WTC11 (cell line): ENCODE measurements at regions not wholly inside any gene's neighbourhood (a gene's known extent, or its start where the extent isn't known, plus 50 kb on each side); places are given as distances from the start of the nearest gene placed in this dataset.

Experiments used
- ATAC-seq: fragments of 200-7000 bp; cut with Tn5 transposase; 2 replicates; pipeline ENCODE4 v1.10.0; 2021; ENCODE audit warnings: mild to moderate bottlenecking, moderate library complexity
- CTCF ChIA-PET: fragments of 300-600 bp; sonication (Branson Sonifier 250); formaldehyde crosslinking; loops from one replicate; lab custom pipeline; 2021; ENCODE audit warnings: antibody characterized with exemption; lab: Charles Lee
- POLR2A ChIA-PET: fragments of 350-600 bp; sonication (Branson Sonifier 250); formaldehyde crosslinking; loops from one replicate; lab custom pipeline; 2021; ENCODE audit warnings: antibody characterized with exemption; lab: Charles Lee
- DNase-seq: peaks from one replicate; pipeline ENCODE4 v3.0.0; 2021; ENCODE audit warnings: low spot score
- H3K27ac Mint-ChIP-seq: 2 replicates; pipeline ENCODE4 v1.8.0; 2021; ENCODE audit warnings: mixed read lengths
- H3K27me3 Mint-ChIP-seq: 2 replicates; pipeline ENCODE4 v1.8.0; 2021; ENCODE audit warnings: low read depth, mild to moderate bottlenecking, moderate library complexity, mixed read lengths
- H3K36me3 Mint-ChIP-seq: 2 replicates; pipeline ENCODE4 v1.8.0; 2021; ENCODE audit warnings: mixed read lengths
- H3K4me1 Mint-ChIP-seq: 2 replicates; pipeline ENCODE4 v1.8.0; 2022; ENCODE audit warnings: mixed read lengths
- H3K4me3 Mint-ChIP-seq: 2 replicates; pipeline ENCODE4 v1.8.0; 2021; ENCODE audit warnings: mild to moderate bottlenecking, moderate library complexity, mixed read lengths
- H3K9me3 Mint-ChIP-seq: 2 replicates; pipeline ENCODE4 v1.8.0; 2021; ENCODE audit warnings: mixed read lengths
- ATF1 ChIP-seq: sonication (generic); formaldehyde crosslinking; IDR thresholded peaks from 2 replicates; pipeline ENCODE4 v1.8.1; 2023; ENCODE audit warnings: mild to moderate bottlenecking, moderate library complexity, missing genetic modification reagents
- CBFB ChIP-seq: sonication (generic); formaldehyde crosslinking; IDR thresholded peaks from 2 replicates; pipeline ENCODE4 v1.8.1; 2022; ENCODE audit warnings: mild to moderate bottlenecking, low read depth, missing genetic modification reagents
- CREB1 ChIP-seq: sonication (generic); formaldehyde crosslinking; IDR thresholded peaks from 2 replicates; pipeline ENCODE4 v1.8.0; 2023; ENCODE audit warnings: mild to moderate bottlenecking, missing genetic modification reagents
- GABPB1 ChIP-seq: sonication (generic); formaldehyde crosslinking; IDR thresholded peaks from 2 replicates; pipeline ENCODE4 v1.8.1; 2023; ENCODE audit warnings: mild to moderate bottlenecking, missing genetic modification reagents
- GTF2I ChIP-seq: fragments of 250-450 bp; sonication (Bioruptor Pico); conservative IDR thresholded peaks from 2 replicates; pipeline ENCODE4 v1.4.0; 2021; ENCODE audit warnings: mild to moderate bottlenecking
- JAZF1 ChIP-seq: fragments of 250-450 bp; sonication (Bioruptor Pico); IDR thresholded peaks from 2 replicates; pipeline ENCODE4 v1.9.0; 2021; ENCODE audit warnings: moderate library complexity, mild to moderate bottlenecking, inconsistent platforms
- MXD4 ChIP-seq: fragments of 250-450 bp; sonication (Bioruptor Pico); IDR thresholded peaks from 2 replicates; pipeline ENCODE4 v1.8.0; 2021; ENCODE audit warnings: mild to moderate bottlenecking, moderate library complexity, borderline replicate concordance
- RORB ChIP-seq: fragments of 250-450 bp; sonication (Bioruptor Pico); IDR thresholded peaks from 2 replicates; pipeline ENCODE4 v1.9.0; 2021; ENCODE audit warnings: mild to moderate bottlenecking
- SMAD3 ChIP-seq: sonication (generic); formaldehyde crosslinking; IDR thresholded peaks from 2 replicates; pipeline ENCODE4 v1.8.0; 2022; ENCODE audit warnings: missing genetic modification reagents, mild to moderate bottlenecking, borderline replicate concordance
- TEAD1 ChIP-seq: sonication (generic); formaldehyde crosslinking; IDR thresholded peaks from 2 replicates; pipeline ENCODE4 v1.8.0; 2022; ENCODE audit warnings: mild to moderate bottlenecking, missing genetic modification reagents
- ZBTB21 ChIP-seq: sonication (generic); formaldehyde crosslinking; IDR thresholded peaks from 2 replicates; pipeline ENCODE4 v1.8.1; 2023; ENCODE audit warnings: mild to moderate bottlenecking, missing genetic modification reagents, borderline replicate concordance
- ZNF138 ChIP-seq: sonication (generic); formaldehyde crosslinking; conservative IDR thresholded peaks from 2 replicates; pipeline ENCODE4 v1.8.1; 2022; ENCODE audit warnings: mild to moderate bottlenecking, moderate library complexity, missing genetic modification reagents
- ZNF423 ChIP-seq: fragments of 250-450 bp; sonication (Bioruptor Pico); IDR thresholded peaks from 2 replicates; pipeline ENCODE4 v2.1.2; 2022; ENCODE audit warnings: mild to moderate bottlenecking, moderate library complexity
- ZNF671 ChIP-seq: fragments of 250-450 bp; sonication (Bioruptor Pico); IDR thresholded peaks from 2 replicates; pipeline ENCODE4 v1.8.0; 2021; ENCODE audit warnings: mild to moderate bottlenecking
- TF ChIP-seq, protein P1 (sequence below): sonication (generic); formaldehyde crosslinking; IDR thresholded peaks from 2 replicates; pipeline ENCODE4 v1.8.1; 2023; ENCODE audit warnings: mild to moderate bottlenecking, missing genetic modification reagents
- TF ChIP-seq, protein P2 (sequence below): fragments of 250-450 bp; sonication (Bioruptor Pico); IDR thresholded peaks from 2 replicates; pipeline ENCODE4 v2.1.2; 2022; ENCODE audit warnings: mild to moderate bottlenecking, moderate library complexity
- TF ChIP-seq, protein P3 (sequence below): fragments of 250-450 bp; sonication (Bioruptor Pico); conservative IDR thresholded peaks from 2 replicates; pipeline ENCODE4 v1.9.0; 2021; ENCODE audit warnings: mild to moderate bottlenecking
- TF ChIP-seq, protein P4 (sequence below): sonication (generic); formaldehyde crosslinking; IDR thresholded peaks from 2 replicates; pipeline ENCODE4 v1.8.0; 2022; ENCODE audit warnings: mild to moderate bottlenecking, missing genetic modification reagents
- TF ChIP-seq, protein P5 (sequence below): fragments of 200-600 bp; IDR thresholded peaks from 2 replicates; pipeline ENCODE4 v1.8.0; 2022; ENCODE audit warnings: antibody characterized with exemption
- TF ChIP-seq, protein P6 (sequence below): sonication (generic); formaldehyde crosslinking; IDR thresholded peaks from 2 replicates; pipeline ENCODE4 v1.8.0; 2022; ENCODE audit warnings: mild to moderate bottlenecking, missing genetic modification reagents
- TF ChIP-seq, protein P7 (sequence below): fragments of 250-450 bp; sonication (Bioruptor Pico); IDR thresholded peaks from 2 replicates; pipeline ENCODE4 v1.8.0; 2021; ENCODE audit warnings: mild to moderate bottlenecking
- TF ChIP-seq, protein P8 (sequence below): sonication (generic); formaldehyde crosslinking; IDR thresholded peaks from 2 replicates; pipeline ENCODE4 v1.8.0; 2022; ENCODE audit warnings: missing genetic modification reagents

DNA sequence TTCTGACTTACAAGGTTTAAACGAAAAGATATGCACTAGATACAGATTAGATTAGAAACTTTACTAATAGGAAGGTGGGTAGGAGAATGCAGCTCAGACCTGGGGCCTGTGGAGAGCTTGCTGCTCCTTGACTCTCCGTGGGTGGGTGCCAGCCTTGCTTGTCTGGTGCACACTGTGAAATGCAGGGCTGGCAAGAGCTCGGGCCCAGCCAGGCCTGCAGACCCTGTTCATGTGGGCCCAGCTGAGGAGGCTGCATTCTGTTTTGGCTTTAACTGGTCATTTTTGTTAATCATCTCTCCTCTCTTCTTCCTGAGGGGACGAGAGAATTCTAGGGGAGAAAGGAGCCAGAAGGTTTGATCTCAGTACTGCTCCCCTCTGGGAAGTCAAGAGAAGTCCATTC is 325.4 kb downstream of the QKI start:
- H3K27me3 Mint-ChIP-seq: no peaks in the 10 kb centered on the region; the same call in 1 of the 2 replicates
- POLR2A ChIA-PET: no interaction called here
- CTCF ChIA-PET: no interaction called here
- ATAC-seq (no peak), DNase-seq (no peak)
- H3K27ac Mint-ChIP-seq: no peak overlapping the region
- TF ChIP-seq GABPB1 (CRISPR knock-in tag): no peak
- no peak for TF ChIP-seq CREB1
- TF ChIP-seq GTF2I (CRISPR knock-in tag): no peak
- TF ChIP-seq, protein P1, sequence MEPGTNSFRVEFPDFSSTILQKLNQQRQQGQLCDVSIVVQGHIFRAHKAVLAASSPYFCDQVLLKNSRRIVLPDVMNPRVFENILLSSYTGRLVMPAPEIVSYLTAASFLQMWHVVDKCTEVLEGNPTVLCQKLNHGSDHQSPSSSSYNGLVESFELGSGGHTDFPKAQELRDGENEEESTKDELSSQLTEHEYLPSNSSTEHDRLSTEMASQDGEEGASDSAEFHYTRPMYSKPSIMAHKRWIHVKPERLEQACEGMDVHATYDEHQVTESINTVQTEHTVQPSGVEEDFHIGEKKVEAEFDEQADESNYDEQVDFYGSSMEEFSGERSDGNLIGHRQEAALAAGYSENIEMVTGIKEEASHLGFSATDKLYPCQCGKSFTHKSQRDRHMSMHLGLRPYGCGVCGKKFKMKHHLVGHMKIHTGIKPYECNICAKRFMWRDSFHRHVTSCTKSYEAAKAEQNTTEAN: no peak
- TF ChIP-seq, protein P2, sequence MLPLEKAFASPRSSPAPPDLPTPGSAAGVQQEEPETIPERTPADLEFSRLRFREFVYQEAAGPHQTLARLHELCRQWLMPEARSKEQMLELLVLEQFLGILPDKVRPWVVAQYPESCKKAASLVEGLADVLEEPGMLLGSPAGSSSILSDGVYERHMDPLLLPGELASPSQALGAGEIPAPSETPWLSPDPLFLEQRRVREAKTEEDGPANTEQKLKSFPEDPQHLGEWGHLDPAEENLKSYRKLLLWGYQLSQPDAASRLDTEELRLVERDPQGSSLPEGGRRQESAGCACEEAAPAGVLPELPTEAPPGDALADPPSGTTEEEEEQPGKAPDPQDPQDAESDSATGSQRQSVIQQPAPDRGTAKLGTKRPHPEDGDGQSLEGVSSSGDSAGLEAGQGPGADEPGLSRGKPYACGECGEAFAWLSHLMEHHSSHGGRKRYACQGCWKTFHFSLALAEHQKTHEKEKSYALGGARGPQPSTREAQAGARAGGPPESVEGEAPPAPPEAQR (CRISPR knock-in tag): no peak
- TF ChIP-seq CBFB (CRISPR knock-in tag): no peak
- TF ChIP-seq ATF1 (CRISPR knock-in tag): no peak
- TF ChIP-seq, protein P3, sequence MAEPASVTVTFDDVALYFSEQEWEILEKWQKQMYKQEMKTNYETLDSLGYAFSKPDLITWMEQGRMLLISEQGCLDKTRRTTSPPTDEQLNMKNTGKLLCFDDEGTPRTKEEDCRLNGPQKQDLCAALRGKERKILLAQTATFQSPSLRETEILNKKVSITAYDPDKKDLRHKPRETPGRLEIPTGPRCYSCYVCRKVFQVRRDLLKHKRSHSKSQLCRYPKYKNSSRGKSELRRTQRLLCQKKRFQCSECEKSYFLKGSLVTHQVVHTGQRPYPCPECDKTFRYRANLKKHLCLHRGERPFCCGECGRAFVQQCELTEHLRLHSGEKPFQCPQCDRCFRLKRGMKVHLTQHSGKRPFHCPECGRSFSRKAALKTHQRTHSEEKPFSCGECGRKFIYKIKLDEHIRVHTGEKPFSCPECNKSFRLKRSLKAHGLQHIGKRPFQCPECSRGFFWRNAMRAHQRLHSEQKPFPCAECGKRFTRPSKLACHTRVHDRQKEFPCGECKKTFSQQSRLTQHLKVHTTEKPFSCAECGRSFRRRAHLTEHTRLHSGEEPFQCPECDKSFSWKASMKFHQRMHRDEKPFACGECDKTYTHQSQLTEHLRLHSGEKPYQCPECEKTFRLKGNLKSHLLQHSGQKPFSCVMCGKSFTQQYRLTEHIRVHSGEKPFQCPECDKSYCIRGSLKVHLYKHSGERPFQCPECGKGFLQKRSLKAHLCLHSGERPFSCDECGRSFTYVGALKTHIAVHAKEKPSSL: no peak
- TF ChIP-seq, protein P4, sequence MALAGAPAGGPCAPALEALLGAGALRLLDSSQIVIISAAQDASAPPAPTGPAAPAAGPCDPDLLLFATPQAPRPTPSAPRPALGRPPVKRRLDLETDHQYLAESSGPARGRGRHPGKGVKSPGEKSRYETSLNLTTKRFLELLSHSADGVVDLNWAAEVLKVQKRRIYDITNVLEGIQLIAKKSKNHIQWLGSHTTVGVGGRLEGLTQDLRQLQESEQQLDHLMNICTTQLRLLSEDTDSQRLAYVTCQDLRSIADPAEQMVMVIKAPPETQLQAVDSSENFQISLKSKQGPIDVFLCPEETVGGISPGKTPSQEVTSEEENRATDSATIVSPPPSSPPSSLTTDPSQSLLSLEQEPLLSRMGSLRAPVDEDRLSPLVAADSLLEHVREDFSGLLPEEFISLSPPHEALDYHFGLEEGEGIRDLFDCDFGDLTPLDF: no peak
- TF ChIP-seq MXD4 (CRISPR knock-in tag): no peak
- TF ChIP-seq, protein P5, sequence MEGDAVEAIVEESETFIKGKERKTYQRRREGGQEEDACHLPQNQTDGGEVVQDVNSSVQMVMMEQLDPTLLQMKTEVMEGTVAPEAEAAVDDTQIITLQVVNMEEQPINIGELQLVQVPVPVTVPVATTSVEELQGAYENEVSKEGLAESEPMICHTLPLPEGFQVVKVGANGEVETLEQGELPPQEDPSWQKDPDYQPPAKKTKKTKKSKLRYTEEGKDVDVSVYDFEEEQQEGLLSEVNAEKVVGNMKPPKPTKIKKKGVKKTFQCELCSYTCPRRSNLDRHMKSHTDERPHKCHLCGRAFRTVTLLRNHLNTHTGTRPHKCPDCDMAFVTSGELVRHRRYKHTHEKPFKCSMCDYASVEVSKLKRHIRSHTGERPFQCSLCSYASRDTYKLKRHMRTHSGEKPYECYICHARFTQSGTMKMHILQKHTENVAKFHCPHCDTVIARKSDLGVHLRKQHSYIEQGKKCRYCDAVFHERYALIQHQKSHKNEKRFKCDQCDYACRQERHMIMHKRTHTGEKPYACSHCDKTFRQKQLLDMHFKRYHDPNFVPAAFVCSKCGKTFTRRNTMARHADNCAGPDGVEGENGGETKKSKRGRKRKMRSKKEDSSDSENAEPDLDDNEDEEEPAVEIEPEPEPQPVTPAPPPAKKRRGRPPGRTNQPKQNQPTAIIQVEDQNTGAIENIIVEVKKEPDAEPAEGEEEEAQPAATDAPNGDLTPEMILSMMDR: no peak
- TF ChIP-seq JAZF1: no peak
- TF ChIP-seq TEAD1 (CRISPR knock-in tag): no peak
- H3K4me1 Mint-ChIP-seq: peaks cover 22% of the 10 kb centered on the region
- no peaks in the 10 kb centered on the region for H3K36me3 Mint-ChIP-seq
- peaks cover 8% of the 10 kb centered on the region; the same call in 1 of the 2 replicates for H3K9me3 Mint-ChIP-seq
- no peak overlapping the region for H3K4me3 Mint-ChIP-seq

DNA sequence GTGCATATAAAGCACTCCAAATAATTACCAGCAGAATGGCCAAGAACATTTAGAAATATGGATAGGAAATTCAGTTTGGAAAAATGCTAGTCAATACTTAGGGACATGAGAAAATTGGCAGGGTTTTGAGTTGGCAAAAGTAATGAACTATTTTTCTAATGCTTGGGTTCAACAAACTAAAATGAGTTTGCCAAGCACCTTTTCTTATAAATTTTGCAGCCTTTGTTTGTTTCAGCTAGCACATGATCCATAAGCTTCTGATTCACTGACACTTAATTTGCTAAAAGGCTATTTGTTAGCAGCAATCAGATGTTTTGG is 324.8 kb downstream of the QKI start:
- CTCF ChIA-PET: no interaction called here
- H3K27me3 Mint-ChIP-seq: no peaks in the 10 kb centered on the region; the same call in 1 of the 2 replicates

More for the DNA sequence above, 324.8 kb downstream of the QKI start:
- TF ChIP-seq SMAD3 (CRISPR knock-in tag) (no peak), RORB (no peak), ZNF138 (CRISPR knock-in tag) (no peak), ZNF671 (no peak), CREB1 (no peak), ZBTB21 (CRISPR knock-in tag) (no peak), ZNF423 (no peak)
- TF ChIP-seq, protein P5: no peak
- TF ChIP-seq, protein P6, sequence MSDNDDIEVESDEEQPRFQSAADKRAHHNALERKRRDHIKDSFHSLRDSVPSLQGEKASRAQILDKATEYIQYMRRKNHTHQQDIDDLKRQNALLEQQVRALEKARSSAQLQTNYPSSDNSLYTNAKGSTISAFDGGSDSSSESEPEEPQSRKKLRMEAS: no peak
- TF ChIP-seq, protein P7, sequence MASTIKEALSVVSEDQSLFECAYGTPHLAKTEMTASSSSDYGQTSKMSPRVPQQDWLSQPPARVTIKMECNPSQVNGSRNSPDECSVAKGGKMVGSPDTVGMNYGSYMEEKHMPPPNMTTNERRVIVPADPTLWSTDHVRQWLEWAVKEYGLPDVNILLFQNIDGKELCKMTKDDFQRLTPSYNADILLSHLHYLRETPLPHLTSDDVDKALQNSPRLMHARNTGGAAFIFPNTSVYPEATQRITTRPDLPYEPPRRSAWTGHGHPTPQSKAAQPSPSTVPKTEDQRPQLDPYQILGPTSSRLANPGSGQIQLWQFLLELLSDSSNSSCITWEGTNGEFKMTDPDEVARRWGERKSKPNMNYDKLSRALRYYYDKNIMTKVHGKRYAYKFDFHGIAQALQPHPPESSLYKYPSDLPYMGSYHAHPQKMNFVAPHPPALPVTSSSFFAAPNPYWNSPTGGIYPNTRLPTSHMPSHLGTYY (CRISPR knock-in tag): no peak
- TF ChIP-seq, protein P8, sequence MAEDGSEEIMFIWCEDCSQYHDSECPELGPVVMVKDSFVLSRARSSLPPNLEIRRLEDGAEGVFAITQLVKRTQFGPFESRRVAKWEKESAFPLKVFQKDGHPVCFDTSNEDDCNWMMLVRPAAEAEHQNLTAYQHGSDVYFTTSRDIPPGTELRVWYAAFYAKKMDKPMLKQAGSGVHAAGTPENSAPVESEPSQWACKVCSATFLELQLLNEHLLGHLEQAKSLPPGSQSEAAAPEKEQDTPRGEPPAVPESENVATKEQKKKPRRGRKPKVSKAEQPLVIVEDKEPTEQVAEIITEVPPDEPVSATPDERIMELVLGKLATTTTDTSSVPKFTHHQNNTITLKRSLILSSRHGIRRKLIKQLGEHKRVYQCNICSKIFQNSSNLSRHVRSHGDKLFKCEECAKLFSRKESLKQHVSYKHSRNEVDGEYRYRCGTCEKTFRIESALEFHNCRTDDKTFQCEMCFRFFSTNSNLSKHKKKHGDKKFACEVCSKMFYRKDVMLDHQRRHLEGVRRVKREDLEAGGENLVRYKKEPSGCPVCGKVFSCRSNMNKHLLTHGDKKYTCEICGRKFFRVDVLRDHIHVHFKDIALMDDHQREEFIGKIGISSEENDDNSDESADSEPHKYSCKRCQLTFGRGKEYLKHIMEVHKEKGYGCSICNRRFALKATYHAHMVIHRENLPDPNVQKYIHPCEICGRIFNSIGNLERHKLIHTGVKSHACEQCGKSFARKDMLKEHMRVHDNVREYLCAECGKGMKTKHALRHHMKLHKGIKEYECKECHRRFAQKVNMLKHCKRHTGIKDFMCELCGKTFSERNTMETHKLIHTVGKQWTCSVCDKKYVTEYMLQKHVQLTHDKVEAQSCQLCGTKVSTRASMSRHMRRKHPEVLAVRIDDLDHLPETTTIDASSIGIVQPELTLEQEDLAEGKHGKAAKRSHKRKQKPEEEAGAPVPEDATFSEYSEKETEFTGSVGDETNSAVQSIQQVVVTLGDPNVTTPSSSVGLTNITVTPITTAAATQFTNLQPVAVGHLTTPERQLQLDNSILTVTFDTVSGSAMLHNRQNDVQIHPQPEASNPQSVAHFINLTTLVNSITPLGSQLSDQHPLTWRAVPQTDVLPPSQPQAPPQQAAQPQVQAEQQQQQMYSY (CRISPR knock-in tag): no peak
- DNase-seq (no peak), ATAC-seq (no peak)
- POLR2A ChIA-PET: no interaction called here
- Mint-ChIP-seq H3K4me1 (peaks cover 25% of the 10 kb centered on the region), H3K4me3 (no peak overlapping the region), H3K9me3 (peaks cover 8% of the 10 kb centered on the region; the same call in 1 of the 2 replicates), H3K27ac (no peak overlapping the region), H3K36me3 (no peaks in the 10 kb centered on the region)
